HepG2 (cell line): ENCODE measurements at regions not wholly inside any gene's neighbourhood (a gene's known extent, or its start where the extent isn't known, plus 50 kb on each side); places are given as distances from the start of the nearest gene placed in this dataset.
A peak's percentile ranks its signal among the peaks of the same experiment; 100 is the strongest.

Experiments
- ATAC-seq: fragments of 200-7000 bp; cut with Tn5 transposase; 3 replicates; pipeline ENCODE4 v1.9.1; 2020; ENCODE audit warnings: mild to moderate bottlenecking, moderate library complexity
- BruUV-seq: library from RNA; stranded (reverse); fragments of 400-500 nt; replicated peaks from 2 replicates; lab custom pipeline; 2021; lab: Mats Ljungman, UMichigan
- CTCF ChIA-PET: fragments of 300-600 bp; formaldehyde crosslinking; extraction: SDS; loops from one replicate; lab custom pipeline; 2021; ENCODE audit warnings: low total read pairs, inconsistent platforms, low intra/inter-chr PET ratio; lab: Yijun Ruan, JAX
- POLR2A ChIA-PET: fragments of 350-600 bp; sonication (Branson Sonifier 250); formaldehyde crosslinking; loops from one replicate; lab custom pipeline; 2020; ENCODE audit warnings: antibody characterized with exemption, inconsistent platforms; lab: Yijun Ruan, JAX
- DNase-seq: peaks from one replicate; pipeline ENCODE4 v3.0.0-alpha.2; 2015; ENCODE audit warnings: low spot score
- FAIRE-seq: peaks from 3 replicates; lab custom pipeline; 2011; peaks lifted over from hg19 to GRCh38; lab: Jason Lieb, UNC
- H2AFZ ChIP-seq: one replicate; pipeline ENCODE4 v1.6.1; 2011; ENCODE audit warnings: low read length, inconsistent platforms
- H3K27ac ChIP-seq: fragments of 300-600 bp; 3 replicates; pipeline ENCODE4 v1.8.0; 2011; ENCODE audit warnings: mixed run types, mild to moderate bottlenecking, mixed read lengths, low read length, inconsistent platforms; ENCODE audit not compliant: insufficient read depth; ENCODE audit errors: extremely low read length
- H3K27me3 ChIP-seq, 2 experiments: fragments of 200-600 bp in 1 of 2; 2 replicates in 1 of 2; 3 replicates in 1 of 2; pipeline versions ENCODE4 v1.6.0 to v1.8.0; 2011; ENCODE audit warnings: low read length in 2 of 2, mild to moderate bottlenecking in 2 of 2, moderate library complexity in 2 of 2, inconsistent platforms in 1 of 2; ENCODE audit not compliant: insufficient read depth in 2 of 2, control insufficient read depth in 1 of 2
- H3K36me3 ChIP-seq, 2 experiments: fragments of 200-600 bp in 1 of 2; replicated peaks in 1 of 2; 2 replicates in 1 of 2; 3 replicates in 1 of 2; pipeline versions ENCODE4 v1.5.1 to v1.8.0; 2011; ENCODE audit warnings: low read length in 2 of 2, inconsistent platforms in 1 of 2; ENCODE audit not compliant: insufficient read depth in 2 of 2, control insufficient read depth in 1 of 2
- H3K4me1 ChIP-seq: 2 replicates; pipeline ENCODE4 v1.5.1; 2012; ENCODE audit warnings: low read length, inconsistent platforms; ENCODE audit not compliant: insufficient read depth
- H3K4me2 ChIP-seq: 2 replicates; pipeline ENCODE4 v1.6.0; 2011; ENCODE audit warnings: low read depth, low read length, inconsistent platforms
- H3K4me3 ChIP-seq, 3 experiments: fragments of 200-600 bp in 1 of 3; sonication (generic), shearing (Covaris generic) in 1 of 3; replicated peaks in 1 of 3; 2 replicates each; pipeline ENCODE4 v1.5.1; 2011 to 2016; ENCODE audit warnings: low read length in 3 of 3, inconsistent platforms in 2 of 3, low read depth in 2 of 3, mild to moderate bottlenecking in 2 of 3, control low read depth in 1 of 3, mixed read lengths in 1 of 3; ENCODE audit not compliant: insufficient read depth in 1 of 3
- H3K79me2 ChIP-seq: one replicate; pipeline ENCODE4 v1.6.1; 2011; ENCODE audit warnings: low read length, inconsistent platforms; ENCODE audit not compliant: insufficient read depth
- H3K9ac ChIP-seq: 2 replicates; pipeline ENCODE4 v1.6.0; 2011; ENCODE audit warnings: mild to moderate bottlenecking, low read depth, low read length, inconsistent platforms; ENCODE audit not compliant: insufficient read depth
- H3K9me3 ChIP-seq: 2 replicates; pipeline ENCODE4 v1.5.1; 2012; ENCODE audit warnings: mild to moderate bottlenecking, low read length
- H4K20me1 ChIP-seq: 2 replicates; pipeline ENCODE4 v1.6.0; 2011; ENCODE audit warnings: inconsistent platforms, mild to moderate bottlenecking, low read length, moderate library complexity; ENCODE audit not compliant: insufficient read depth
- ARID5B ChIP-seq: IDR thresholded peaks from 2 replicates; pipeline ENCODE4 v1.4.0; 2020; ENCODE audit warnings: mild to moderate bottlenecking, missing genetic modification reagents
- EEA1 ChIP-seq: sonication (generic); formaldehyde crosslinking; IDR thresholded peaks from 2 replicates; pipeline ENCODE4 v1.5.1; 2020; ENCODE audit warnings: mild to moderate bottlenecking, missing genetic modification reagents, borderline replicate concordance
- MTERF4 ChIP-seq: sonication (generic); formaldehyde crosslinking; IDR thresholded peaks from 2 replicates; pipeline ENCODE4 v1.8.0; 2023; ENCODE audit warnings: mild to moderate bottlenecking, missing genetic modification reagents
- NFATC3 ChIP-seq: sonication (generic); formaldehyde crosslinking; IDR thresholded peaks from 2 replicates; pipeline ENCODE4 v1.5.1; 2020; ENCODE audit warnings: mild to moderate bottlenecking, missing genetic modification reagents
- NR2F2 ChIP-seq: IDR thresholded peaks from 2 replicates; pipeline ENCODE4 v1.6.1; 2012; ENCODE audit warnings: low read depth, inconsistent platforms, borderline replicate concordance
- RAD51 ChIP-seq: fragments of 450-650 bp; IDR thresholded peaks from 2 replicates; pipeline ENCODE4 v1.6.1; 2016; ENCODE audit warnings: borderline replicate concordance
- RFX1 ChIP-seq: fragments of 450-650 bp; IDR thresholded peaks from 2 replicates; pipeline ENCODE4 v1.6.1; 2017
- TBX3 ChIP-seq: fragments of 450-650 bp; IDR thresholded peaks from 2 replicates; pipeline ENCODE4 v1.6.1; 2017; ENCODE audit warnings: antibody characterized with exemption, mild to moderate bottlenecking, inconsistent platforms, borderline replicate concordance
- THYN1 ChIP-seq: sonication (generic); formaldehyde crosslinking; IDR thresholded peaks from 2 replicates; pipeline ENCODE4 v1.8.1; 2023; ENCODE audit warnings: low read depth, mild to moderate bottlenecking, moderate library complexity, missing genetic modification reagents, borderline replicate concordance
- TSC22D2 ChIP-seq: sonication (generic); formaldehyde crosslinking; IDR thresholded peaks from 2 replicates; pipeline ENCODE4 v1.5.1; 2020; ENCODE audit warnings: missing genetic modification reagents, mild to moderate bottlenecking, borderline replicate concordance
- ZBTB38 ChIP-seq: sonication (generic); formaldehyde crosslinking; IDR thresholded peaks from 2 replicates; pipeline ENCODE4 v1.5.1; 2020; ENCODE audit warnings: mild to moderate bottlenecking, missing genetic modification reagents
- ZMYM3 ChIP-seq: sonication (generic); formaldehyde crosslinking; IDR thresholded peaks from 2 replicates; pipeline ENCODE4 v1.5.1; 2020; ENCODE audit warnings: mild to moderate bottlenecking, missing genetic modification reagents
- ZNF101 ChIP-seq: sonication (generic); formaldehyde crosslinking; IDR thresholded peaks from 2 replicates; pipeline ENCODE4 v1.4.0; 2020; ENCODE audit warnings: mild to moderate bottlenecking, low read depth, missing genetic modification reagents, borderline replicate concordance
- ZNF326 ChIP-seq: sonication (generic); formaldehyde crosslinking; IDR thresholded peaks from 2 replicates; pipeline ENCODE4 v1.4.0; 2020; ENCODE audit warnings: missing genetic modification reagents, borderline replicate concordance
- ZNF362 ChIP-seq: sonication (generic); formaldehyde crosslinking; IDR thresholded peaks from 2 replicates; pipeline ENCODE4 v1.4.0; 2020; ENCODE audit warnings: missing genetic modification reagents, mild to moderate bottlenecking, borderline replicate concordance
- ZNF549 ChIP-seq: sonication (generic); formaldehyde crosslinking; IDR thresholded peaks from 2 replicates; pipeline ENCODE4 v1.5.0; 2020; ENCODE audit warnings: missing genetic modification reagents
- ZNF562 ChIP-seq: sonication (generic); formaldehyde crosslinking; IDR thresholded peaks from 2 replicates; pipeline ENCODE4 v1.8.0; 2022; ENCODE audit warnings: missing genetic modification reagents, borderline replicate concordance
- ZSCAN12 ChIP-seq: sonication (generic); formaldehyde crosslinking; IDR thresholded peaks from 2 replicates; pipeline ENCODE4 v1.9.0; 2021; ENCODE audit warnings: mild to moderate bottlenecking, missing genetic modification reagents
- ZSCAN29 ChIP-seq: sonication (generic); formaldehyde crosslinking; conservative IDR thresholded peaks from 2 replicates; pipeline ENCODE4 v1.4.0; 2020; ENCODE audit warnings: mild to moderate bottlenecking, missing genetic modification reagents
- WGBS: methylation state at CpG from one replicate; pipeline ENCODE4 v1.1.6; 2017; ENCODE audit warnings: low lambda C conversion rate; 5-methylcytosine and 5-hydroxymethylcytosine counted together
- in situ Hi-C: cut with HindIII; loops from 2 replicates; pipeline ENCODE4 v1.10.0; 2017; ENCODE audit warnings: low pct_unique_long_range_greater_than_20kb; ENCODE audit not compliant: extremely low pct_ligation_motif_present
- intact Hi-C: fragments of 100-400 bp; cut with micrococcal nuclease; formaldehyde crosslinking; loops from one replicate; pipeline ENCODE4 v1.10.0; 2022; ENCODE audit not compliant: unreplicated experiment

GRCh38 chr7:66528652-66529051 is 100.0 kb upstream of the KCTD7 start (continued):
- no peak for TF ChIP-seq EEA1 (CRISPR knock-in tag)
- TF ChIP-seq ZNF549, result no peak
- no peak for TF ChIP-seq ARID5B (CRISPR knock-in tag)
- TF ChIP-seq ZBTB38 (CRISPR knock-in tag), result no peak
- no peak for TF ChIP-seq TSC22D2 (CRISPR knock-in tag)
- TF ChIP-seq MTERF4 (CRISPR knock-in tag), result no peak
- TF ChIP-seq NR2F2, result no peak

- no peak for FAIRE-seq
- H3K4me1 ChIP-seq, result peaks cover 22% of the 10 kb centered on the region
- BruUV-seq, result TSS peak; percentile 10
- no peaks in the 10 kb centered on the region for H3K79me2 ChIP-seq
- POLR2A ChIA-PET, result no interaction called here
- H2AFZ ChIP-seq, result no peak overlapping the region
- in situ Hi-C loops (no loop called here), intact Hi-C loops (no loop called here)
- H3K27me3 ChIP-seq, result no peaks in the 10 kb centered on the region
- H3K36me3 ChIP-seq, result no peaks in the 10 kb centered on the region
- ATAC-seq, result peak; percentile 41
- H3K4me3 ChIP-seq, result no peak overlapping the region
- CTCF ChIA-PET, result no interaction called here
- no peak overlapping the region for H3K9ac ChIP-seq
- H3K4me2 ChIP-seq, result no peak overlapping the region
- WGBS, result 87% methylated on average over 12 of the region's 16 CpGs
- H3K27ac ChIP-seq, result peak overlapping the region; percentile 56
- no peaks in the 10 kb centered on the region for H4K20me1 ChIP-seq
- no peaks in the 10 kb centered on the region for H3K9me3 ChIP-seq
- DNase-seq, result no peak
- no peak for TF ChIP-seq ZSCAN12 (CRISPR knock-in tag)
- no peak for TF ChIP-seq THYN1 (CRISPR knock-in tag)
- TF ChIP-seq ZNF362, result no peak
- TF ChIP-seq ZBTB38 (CRISPR knock-in tag), result peak; percentile 93
- TF ChIP-seq ZMYM3 (CRISPR knock-in tag), result no peak
- no peak for TF ChIP-seq ZNF562 (CRISPR knock-in tag)
- TF ChIP-seq NFATC3 (CRISPR knock-in tag), result no peak
- TF ChIP-seq ZNF326, result no peak
- TF ChIP-seq RFX1, result peak; percentile 54; the same call in 1 of the 2 replicates
- no peak for TF ChIP-seq ZSCAN29
- no peak for TF ChIP-seq ZNF101 (CRISPR knock-in tag)
- no peak for TF ChIP-seq RAD51
- TF ChIP-seq TBX3, result no peak
These were observed 98.6 kb upstream of the KCTD7 start for GRCh38 chr7:66529883-66530610.
